Thyroid gland (tissue), 4 donors: ENCODE measurements at regions not wholly inside any gene's neighbourhood (a gene's known extent, or its start where the extent isn't known, plus 50 kb on each side); places are given as distances from the start of the nearest gene placed in this dataset.
"Not testable (repeated sequence)": the region's sequence is repeated elsewhere in the genome, so short reads cannot be mapped to it uniquely, and the experiment has no call there.

Experiments
- DNase-seq, 2 donors: peaks; one replicate each; pipeline ENCODE4 v3.0.0-alpha.2; 2019
- H3K27ac ChIP-seq, 3 donors: fragments of 200-600 bp; sonication (generic); 1 replicate in 2 of 3; 2 replicates in 1 of 3; pipeline ENCODE4 v1.5.1; 2016 to 2019; ENCODE audit warnings: mild to moderate bottlenecking in 1 of 3, moderate library complexity in 1 of 3
- H3K27me3 ChIP-seq: fragments of 200-600 bp; sonication (generic); one replicate; pipeline ENCODE4 v1.5.1; 2019
- H3K36me3 ChIP-seq, 2 donors: fragments of 200-600 bp; sonication (generic); one replicate each; pipeline ENCODE4 v1.5.1; 2016 to 2019
- H3K4me1 ChIP-seq, 2 donors: fragments of 200-600 bp; sonication (generic); one replicate each; pipeline ENCODE4 v1.5.1; 2017 to 2019
- H3K4me3 ChIP-seq, 3 donors: fragments of 200-600 bp; sonication (generic); replicated peaks in 1 of 3; 1 replicate in 2 of 3; 2 replicates in 1 of 3; pipeline ENCODE4 v1.5.1; 2016; ENCODE audit warnings: mild to moderate bottlenecking in 1 of 3
- H3K9me3 ChIP-seq: fragments of 200-600 bp; sonication (generic); one replicate; pipeline ENCODE4 v1.5.1; 2017
- CTCF ChIP-seq, 6 experiments: fragments of 200-600 bp in 3 of 6; fragments of 450-650 bp in 3 of 6; sonication (generic) in 3 of 6; IDR thresholded peaks; one replicate each; pipeline ENCODE4 v1.5.1; 2016 to 2019; ENCODE audit warnings: antibody characterized with exemption in 6 of 6, mild to moderate bottlenecking in 2 of 6, inconsistent platforms in 1 of 6, moderate library complexity in 1 of 6
- POLR2A ChIP-seq, 2 donors: fragments of 450-650 bp; IDR thresholded peaks; one replicate each; pipeline ENCODE4 v1.6.1; 2017; ENCODE audit warnings: antibody characterized with exemption in 2 of 2, mild to moderate bottlenecking in 2 of 2, moderate library complexity in 1 of 2
- WGBS, 2 donors: methylation state at CpG; one replicate each; pipeline ENCODE4 v1.1.5; 2017; 5-methylcytosine and 5-hydroxymethylcytosine counted together
- intact Hi-C: fragments of 100-400 bp; cut with DNase I; formaldehyde crosslinking; loops from one replicate; pipeline ENCODE4 v1.15.1; 2023

DNA sequence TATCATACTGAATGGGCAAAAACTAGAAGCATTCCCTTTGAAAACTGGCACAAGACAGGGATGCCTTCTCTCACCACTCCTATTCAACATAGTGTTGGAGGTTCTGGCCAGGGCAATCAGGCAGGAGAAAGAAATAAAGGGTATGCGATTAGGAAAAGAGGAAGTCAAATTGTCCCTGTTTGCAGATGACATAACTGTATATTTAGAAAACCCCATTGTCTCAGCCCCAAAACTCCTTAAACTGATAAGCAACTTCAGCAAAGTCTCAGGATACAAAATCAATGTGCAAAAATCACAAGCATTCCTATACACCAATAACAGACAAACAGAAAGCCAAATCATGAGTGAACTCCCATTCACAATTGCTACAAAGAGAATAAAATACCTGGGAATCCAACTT is 52.5 kb upstream of the CCDC71L start:
- DNase-seq, H3K9me3 ChIP-seq, H3K4me1 ChIP-seq, intact Hi-C loops, H3K36me3 ChIP-seq, H3K27ac ChIP-seq, H3K27me3 ChIP-seq, H3K4me3 ChIP-seq: not testable (repeated sequence)
- WGBS, 2 donors = 78 to 94% methylated on average over 1 of the region's 1 CpG

DNA sequence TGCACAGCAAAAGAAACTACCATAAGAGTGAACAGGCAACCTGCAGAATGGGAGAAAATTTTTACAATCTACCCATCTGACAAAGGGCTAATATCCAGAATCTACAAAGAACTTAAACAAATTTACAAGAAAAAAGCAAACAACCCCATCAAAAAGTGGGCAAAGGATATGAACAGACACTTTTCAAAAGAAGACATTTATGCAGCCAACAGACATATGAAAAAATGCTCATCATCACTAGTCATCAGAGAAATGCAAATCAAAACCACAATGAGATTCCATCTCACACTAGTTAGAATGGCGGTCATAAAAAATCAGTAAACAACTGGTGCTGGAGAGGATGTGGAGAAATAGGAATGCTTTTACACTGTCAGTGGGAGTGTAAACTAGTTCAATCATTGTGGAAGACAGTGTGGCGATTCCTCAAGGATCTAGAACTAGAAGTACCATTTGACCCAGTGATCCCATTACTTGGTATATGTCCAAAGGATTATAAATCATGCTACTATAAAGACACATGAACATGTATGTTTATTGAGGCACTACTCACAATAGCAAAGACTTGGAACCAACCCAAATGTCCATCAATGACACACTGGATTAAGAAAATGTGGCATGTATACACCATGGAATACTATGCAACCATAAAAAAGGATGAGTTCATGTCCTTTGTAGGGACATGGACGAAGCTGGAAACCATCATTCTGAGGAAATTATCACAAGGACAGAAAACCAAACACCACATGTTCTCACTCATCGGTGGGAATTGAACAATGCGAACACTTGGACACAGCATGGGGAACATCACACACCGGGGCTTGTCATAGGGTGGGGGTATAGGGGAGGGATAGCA is 53.9 kb upstream of the CCDC71L start:
- intact Hi-C loops, H3K4me3 ChIP-seq, H3K4me1 ChIP-seq, H3K9me3 ChIP-seq, H3K27me3 ChIP-seq, DNase-seq, H3K36me3 ChIP-seq, H3K27ac ChIP-seq: not testable (repeated sequence)
- WGBS, 2 donors = 94 to 96% methylated on average over 6 of the region's 6 CpGs

GRCh38 chr7:106715730-106716129 is 54.8 kb upstream of the CCDC71L start:
- intact Hi-C loops = no loop called here
- H3K4me1 ChIP-seq = peaks cover 4 to 9% of the 10 kb centered on the region in 2 donors
- WGBS, 2 donors = 96 to 98% methylated on average over 2 of the region's 2 CpGs
- H3K9me3 ChIP-seq = no peaks in the 10 kb centered on the region
- TF ChIP-seq POLR2A (IDR thresholded peaks at IDR 0.05) = no peak
- no peak for TF ChIP-seq CTCF (IDR thresholded peaks at IDR 0.05)
- H3K27me3 ChIP-seq = no peaks in the 10 kb centered on the region
- no peak overlapping the region for H3K4me3 ChIP-seq
- DNase-seq = no peak
- no peak overlapping the region for H3K27ac ChIP-seq
- H3K36me3 ChIP-seq = no peaks in the 10 kb centered on the region

- Histone ChIP-seq H3K36me3 (no peaks in the 10 kb centered on the region), H3K4me3 (no peak overlapping the region), H3K9me3 (no peaks in the 10 kb centered on the region), H3K27me3 (no peaks in the 10 kb centered on the region), H3K27ac (no peak overlapping the region), H3K4me1 (peaks cover 4 to 9% of the 10 kb centered on the region in 2 donors)
- no peak for DNase-seq
- TF ChIP-seq POLR2A (IDR thresholded peaks at IDR 0.05) (no peak), CTCF (IDR thresholded peaks at IDR 0.05) (no peak)
- intact Hi-C loops = no loop called here
- WGBS, 2 donors = 34 to 54% methylated on average over 1 of the region's 1 CpG
Measured at GRCh38 chr7:106717254-106717954, 56.4 kb upstream of the CCDC71L start.

GRCh38 chr7:106717955-106718871 is 57.3 kb upstream of the CCDC71L start:
- no peak overlapping the region for H3K27ac ChIP-seq
- H3K4me3 ChIP-seq = no peak overlapping the region
- no peak for TF ChIP-seq CTCF (IDR thresholded peaks at IDR 0.05)
- TF ChIP-seq POLR2A (IDR thresholded peaks at IDR 0.05) = no peak
- H3K4me1 ChIP-seq = peaks cover 4 to 9% of the 10 kb centered on the region in 2 donors
- peak in 1 of 2 donors; percentile 12 for DNase-seq
- no peaks in the 10 kb centered on the region for H3K9me3 ChIP-seq
- H3K36me3 ChIP-seq = no peaks in the 10 kb centered on the region
- intact Hi-C loops = no loop called here
- H3K27me3 ChIP-seq = no peaks in the 10 kb centered on the region
- WGBS, 2 donors = 41 to 44% methylated on average over 3 of the region's 3 CpGs
